PC-3 (cell line): ENCODE measurements at regions not wholly inside any gene's neighbourhood (a gene's known extent, or its start where the extent isn't known, plus 50 kb on each side); places are given as distances from the start of the nearest gene placed in this dataset.

Source experiments
- EZH2 ChIP-seq: fragments of 300-600 bp; sonication (generic); IDR thresholded peaks from one replicate; pipeline ENCODE4 v1.6.1; 2017; ENCODE audit warnings: antibody characterized with exemption, mild to moderate bottlenecking, low read length; ENCODE audit not compliant: unreplicated experiment
- EZH2phosphoT487 ChIP-seq: fragments of 300-600 bp; sonication (generic); IDR thresholded peaks from 2 replicates; pipeline ENCODE4 v1.6.1; 2018; ENCODE audit warnings: mild to moderate bottlenecking, antibody characterized with exemption, low read length, borderline replicate concordance
- TF ChIP-seq, protein P1 (sequence below): fragments of 300-600 bp; sonication (generic); conservative IDR thresholded peaks from 2 replicates; pipeline ENCODE4 v1.5.1; 2017; ENCODE audit warnings: antibody characterized with exemption, low read depth, mild to moderate bottlenecking, low read length

DNA sequence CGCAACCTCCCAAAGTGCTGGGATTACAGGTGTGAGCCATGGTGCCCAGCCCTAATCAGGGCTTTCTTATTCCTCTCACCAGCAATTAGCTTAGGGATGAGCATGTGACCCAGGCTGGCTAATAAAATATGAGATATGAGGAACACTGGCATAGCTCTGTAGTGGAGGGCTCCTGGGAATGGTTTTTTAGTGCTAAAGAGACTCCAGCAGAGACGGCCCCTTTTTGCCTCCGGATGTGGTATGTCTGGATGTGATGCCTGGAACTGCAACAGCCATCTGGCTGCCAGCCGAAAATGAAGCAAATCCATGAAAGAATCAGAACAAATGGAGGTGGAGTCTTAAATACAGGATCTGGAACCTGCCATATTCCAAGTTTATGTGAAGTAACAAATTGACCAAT is 69.1 kb upstream of the MAGI1 start:
- TF ChIP-seq, protein P1, sequence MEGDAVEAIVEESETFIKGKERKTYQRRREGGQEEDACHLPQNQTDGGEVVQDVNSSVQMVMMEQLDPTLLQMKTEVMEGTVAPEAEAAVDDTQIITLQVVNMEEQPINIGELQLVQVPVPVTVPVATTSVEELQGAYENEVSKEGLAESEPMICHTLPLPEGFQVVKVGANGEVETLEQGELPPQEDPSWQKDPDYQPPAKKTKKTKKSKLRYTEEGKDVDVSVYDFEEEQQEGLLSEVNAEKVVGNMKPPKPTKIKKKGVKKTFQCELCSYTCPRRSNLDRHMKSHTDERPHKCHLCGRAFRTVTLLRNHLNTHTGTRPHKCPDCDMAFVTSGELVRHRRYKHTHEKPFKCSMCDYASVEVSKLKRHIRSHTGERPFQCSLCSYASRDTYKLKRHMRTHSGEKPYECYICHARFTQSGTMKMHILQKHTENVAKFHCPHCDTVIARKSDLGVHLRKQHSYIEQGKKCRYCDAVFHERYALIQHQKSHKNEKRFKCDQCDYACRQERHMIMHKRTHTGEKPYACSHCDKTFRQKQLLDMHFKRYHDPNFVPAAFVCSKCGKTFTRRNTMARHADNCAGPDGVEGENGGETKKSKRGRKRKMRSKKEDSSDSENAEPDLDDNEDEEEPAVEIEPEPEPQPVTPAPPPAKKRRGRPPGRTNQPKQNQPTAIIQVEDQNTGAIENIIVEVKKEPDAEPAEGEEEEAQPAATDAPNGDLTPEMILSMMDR: no peak
- TF ChIP-seq EZH2phosphoT487 (no peak), EZH2 (no peak)
